OCI-LY3 (cell line): ENCODE measurements at regions not wholly inside any gene's neighbourhood (a gene's known extent, or its start where the extent isn't known, plus 50 kb on each side); places are given as distances from the start of the nearest gene placed in this dataset.

Experiments
- EZH2phosphoT487 ChIP-seq: fragments of 200-600 bp; shearing (Covaris generic); IDR thresholded peaks from 2 replicates; pipeline ENCODE4 v1.6.1; 2018; ENCODE audit warnings: antibody characterized with exemption, mixed run types, low read depth
- TF ChIP-seq, protein P1 (sequence below): fragments of 200-600, 300-600 bp; sonication (generic); IDR thresholded peaks from 2 replicates; pipeline ENCODE4 v1.5.1; 2014; ENCODE audit warnings: antibody characterized with exemption, low read length, low read depth

DNA sequence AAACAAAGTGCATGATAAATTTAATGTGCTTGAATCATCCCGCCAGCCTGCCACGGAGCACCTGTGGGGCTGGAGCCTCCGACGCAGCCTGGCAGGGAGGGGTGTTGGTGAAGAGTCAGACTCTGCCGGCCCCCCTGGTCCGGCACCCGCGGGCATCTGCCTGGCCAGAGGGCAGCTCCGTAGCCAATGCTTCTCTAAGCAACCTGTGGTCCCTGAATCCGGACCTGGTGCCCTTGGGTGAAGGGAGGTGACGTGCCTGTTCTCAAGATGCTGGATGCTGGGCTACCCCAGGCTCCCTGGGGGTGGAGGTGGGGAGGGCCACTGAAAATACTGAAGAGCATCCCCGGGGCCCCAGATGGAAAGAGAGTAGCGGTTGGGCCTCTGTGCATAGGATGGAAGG lies 158.6 kb upstream of the C14orf180 start:
- TF ChIP-seq, protein P1, sequence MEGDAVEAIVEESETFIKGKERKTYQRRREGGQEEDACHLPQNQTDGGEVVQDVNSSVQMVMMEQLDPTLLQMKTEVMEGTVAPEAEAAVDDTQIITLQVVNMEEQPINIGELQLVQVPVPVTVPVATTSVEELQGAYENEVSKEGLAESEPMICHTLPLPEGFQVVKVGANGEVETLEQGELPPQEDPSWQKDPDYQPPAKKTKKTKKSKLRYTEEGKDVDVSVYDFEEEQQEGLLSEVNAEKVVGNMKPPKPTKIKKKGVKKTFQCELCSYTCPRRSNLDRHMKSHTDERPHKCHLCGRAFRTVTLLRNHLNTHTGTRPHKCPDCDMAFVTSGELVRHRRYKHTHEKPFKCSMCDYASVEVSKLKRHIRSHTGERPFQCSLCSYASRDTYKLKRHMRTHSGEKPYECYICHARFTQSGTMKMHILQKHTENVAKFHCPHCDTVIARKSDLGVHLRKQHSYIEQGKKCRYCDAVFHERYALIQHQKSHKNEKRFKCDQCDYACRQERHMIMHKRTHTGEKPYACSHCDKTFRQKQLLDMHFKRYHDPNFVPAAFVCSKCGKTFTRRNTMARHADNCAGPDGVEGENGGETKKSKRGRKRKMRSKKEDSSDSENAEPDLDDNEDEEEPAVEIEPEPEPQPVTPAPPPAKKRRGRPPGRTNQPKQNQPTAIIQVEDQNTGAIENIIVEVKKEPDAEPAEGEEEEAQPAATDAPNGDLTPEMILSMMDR: no peak
- TF ChIP-seq EZH2phosphoT487: no peak
